SK-N-SH (cell line): ENCODE measurements at regions not wholly inside any gene's neighbourhood (a gene's known extent, or its start where the extent isn't known, plus 50 kb on each side); places are given as distances from the start of the nearest gene placed in this dataset.

ENCODE experiments used
- CTCF ChIA-PET: fragments of 300-600, 350-600 bp; formaldehyde crosslinking; extraction: SDS; loops from one replicate; lab custom pipeline; 2021; lab: Yijun Ruan, JAX
- POLR2A ChIA-PET: fragments of 350-600 bp; sonication (Branson Sonifier 250); formaldehyde crosslinking; extraction: SDS; loops from one replicate; lab custom pipeline; 2020; ENCODE audit warnings: antibody characterized with exemption, inconsistent platforms; lab: Yijun Ruan, JAX
- DNase-seq: peaks from one replicate; pipeline ENCODE4 v3.0.0; 2012
- H2AFZ ChIP-seq: fragments of 200-600 bp; sonication (generic); 2 replicates; pipeline ENCODE4 v1.8.1; 2016; ENCODE audit warnings: antibody characterized with exemption, mild to moderate bottlenecking, low read depth
- H3F3A ChIP-seq: fragments of 200-600 bp; sonication (generic); replicated peaks from 2 replicates; pipeline ENCODE3; 2016; ENCODE audit warnings: antibody characterized with exemption, mild to moderate bottlenecking; ENCODE audit not compliant: insufficient read depth
- H3K27ac ChIP-seq, 2 experiments: fragments of 200-500 bp in 1 of 2; fragments of 200-600 bp in 1 of 2; sonication (Bioruptor generic) in 1 of 2; sonication (generic), shearing (Covaris generic) in 1 of 2; 2 replicates each; pipeline versions ENCODE4 v1.5.1 to v1.6.1; 2014 to 2016; ENCODE audit warnings: low read depth in 2 of 2, inconsistent platforms in 1 of 2, low read length in 1 of 2, mild to moderate bottlenecking in 1 of 2, mixed read lengths in 1 of 2
- H3K27me3 ChIP-seq: fragments of 200-600 bp; sonication (generic), shearing (Covaris generic); 2 replicates; pipeline ENCODE4 v1.6.1; 2016; ENCODE audit warnings: mixed run types; ENCODE audit not compliant: insufficient read depth
- H3K36me3 ChIP-seq, 2 experiments: fragments of 200-500 bp in 1 of 2; fragments of 200-600 bp in 1 of 2; sonication (Bioruptor generic) in 1 of 2; sonication (generic) in 1 of 2; replicated peaks in 1 of 2; 2 replicates each; pipeline versions ENCODE3 to v1.5.1; 2014 to 2016; ENCODE audit warnings: low read length in 1 of 2, mild to moderate bottlenecking in 1 of 2; ENCODE audit not compliant: insufficient read depth in 2 of 2, control insufficient read depth in 1 of 2
- H3K4me1 ChIP-seq, 2 experiments: fragments of 200-500 bp in 1 of 2; fragments of 200-600 bp in 1 of 2; sonication (Bioruptor generic) in 1 of 2; sonication (generic), shearing (Covaris generic) in 1 of 2; 2 replicates each; pipeline versions ENCODE4 v1.5.1 to v1.6.1; 2014 to 2016; ENCODE audit warnings: low read depth in 1 of 2, low read length in 1 of 2, mixed run types in 1 of 2; ENCODE audit not compliant: insufficient read depth in 2 of 2, control insufficient read depth in 1 of 2
- H3K4me2 ChIP-seq: fragments of 200-600 bp; sonication (generic), shearing (Covaris generic); 2 replicates; pipeline ENCODE4 v1.6.1; 2017; ENCODE audit warnings: mixed run types
- H3K4me3 ChIP-seq, 2 experiments: fragments of 200-500 bp in 1 of 2; fragments of 200-600 bp in 1 of 2; sonication (Bioruptor generic) in 1 of 2; sonication (generic), shearing (Covaris generic) in 1 of 2; 2 replicates each; pipeline versions ENCODE4 v1.5.1 to v1.8.1; 2014 to 2016; ENCODE audit warnings: low read depth in 2 of 2, inconsistent platforms in 1 of 2, low read length in 1 of 2, mild to moderate bottlenecking in 1 of 2, mixed read lengths in 1 of 2, moderate library complexity in 1 of 2
- H3K79me2 ChIP-seq: fragments of 200-600 bp; sonication (generic); 2 replicates; pipeline ENCODE4 v1.8.1; 2017; ENCODE audit warnings: mild to moderate bottlenecking; ENCODE audit not compliant: insufficient read depth
- H3K9ac ChIP-seq: fragments of 200-600 bp; sonication (generic); 2 replicates; pipeline ENCODE4 v1.6.1; 2017; ENCODE audit warnings: mixed run types
- H3K9me2 ChIP-seq: fragments of 200-600 bp; sonication (generic); 2 replicates; pipeline ENCODE4 v1.6.1; 2017; ENCODE audit warnings: mixed run types
- H3K9me3 ChIP-seq: fragments of 200-600 bp; sonication (generic); 2 replicates; pipeline ENCODE4 v1.6.1; 2017; ENCODE audit warnings: mixed run types, mild to moderate bottlenecking, moderate library complexity
- H4K20me1 ChIP-seq: fragments of 200-600 bp; sonication (generic); 2 replicates; pipeline ENCODE4 v1.6.1; 2017; ENCODE audit warnings: mild to moderate bottlenecking, mixed run types; ENCODE audit not compliant: insufficient read depth
- FOXM1 ChIP-seq: IDR thresholded peaks from 2 replicates; pipeline ENCODE4 v1.4.0; 2012; ENCODE audit warnings: low read depth, mild to moderate bottlenecking
- GABPA ChIP-seq: IDR thresholded peaks from 2 replicates; pipeline ENCODE4 v1.4.0; 2012; ENCODE audit warnings: low read depth, mild to moderate bottlenecking
- JUND ChIP-seq: IDR thresholded peaks from 2 replicates; pipeline ENCODE4 v1.4.0; 2012
- MAX ChIP-seq: IDR thresholded peaks from 2 replicates; pipeline ENCODE4 v1.4.0; 2012; ENCODE audit warnings: low read depth
- MEF2A ChIP-seq: IDR thresholded peaks from 2 replicates; pipeline ENCODE4 v1.4.0; 2012; ENCODE audit warnings: low read depth, borderline replicate concordance
- MXI1 ChIP-seq: IDR thresholded peaks from 2 replicates; pipeline ENCODE4 v1.6.1; 2012; ENCODE audit warnings: mild to moderate bottlenecking, low read depth, low read length, improper control_type of control experiment
- POLR2AphosphoS5 ChIP-seq: IDR thresholded peaks from 2 replicates; pipeline ENCODE4 v1.6.1; 2012; ENCODE audit warnings: low read depth, low read length
- RAD21 ChIP-seq: IDR thresholded peaks from 2 replicates; pipeline ENCODE4 v1.6.1; 2012; ENCODE audit warnings: mild to moderate bottlenecking, low read length
- REST ChIP-seq: IDR thresholded peaks from 2 replicates; pipeline ENCODE4 v1.6.1; 2012; ENCODE audit warnings: mild to moderate bottlenecking, low read depth, low read length, moderate library complexity
- RXRA ChIP-seq: IDR thresholded peaks from 2 replicates; pipeline ENCODE4 v1.4.0; 2012; ENCODE audit warnings: low read depth, mild to moderate bottlenecking, borderline replicate concordance
- SIN3A ChIP-seq: IDR thresholded peaks from 2 replicates; pipeline ENCODE4 v1.6.1; 2012; ENCODE audit warnings: low read depth, mild to moderate bottlenecking, low read length, moderate library complexity, borderline replicate concordance
- SMC3 ChIP-seq: IDR thresholded peaks from 2 replicates; pipeline ENCODE4 v1.6.1; 2012; ENCODE audit warnings: low read depth, low read length, improper control_type of control experiment
- TAF1 ChIP-seq: IDR thresholded peaks from 2 replicates; pipeline ENCODE4 v1.6.1; 2012; ENCODE audit warnings: low read depth, mild to moderate bottlenecking, low read length, moderate library complexity, borderline replicate concordance
- TCF12 ChIP-seq: IDR thresholded peaks from 2 replicates; pipeline ENCODE4 v1.4.0; 2012
- TEAD4 ChIP-seq: IDR thresholded peaks from 2 replicates; pipeline ENCODE4 v1.4.0; 2012; ENCODE audit warnings: mild to moderate bottlenecking, borderline replicate concordance; ENCODE audit not compliant: insufficient read depth
- USF1 ChIP-seq: IDR thresholded peaks from 2 replicates; pipeline ENCODE4 v1.4.0; 2012; ENCODE audit warnings: low read depth, borderline replicate concordance
- WGBS: methylation state at CpG from one replicate; pipeline ENCODE4 v1.1.6; 2017; ENCODE audit warnings: low lambda C conversion rate; 5-methylcytosine and 5-hydroxymethylcytosine counted together
- TF ChIP-seq, protein P1 (sequence below): fragments of 150-350 bp; IDR thresholded peaks from 2 replicates; pipeline ENCODE4 v1.6.1; 2016; ENCODE audit warnings: mild to moderate bottlenecking, low read depth, low read length

- H3K36me3 ChIP-seq = no peaks in the 10 kb centered on the region
- TF ChIP-seq JUND (no peak), REST (no peak)
- TF ChIP-seq, protein P1, sequence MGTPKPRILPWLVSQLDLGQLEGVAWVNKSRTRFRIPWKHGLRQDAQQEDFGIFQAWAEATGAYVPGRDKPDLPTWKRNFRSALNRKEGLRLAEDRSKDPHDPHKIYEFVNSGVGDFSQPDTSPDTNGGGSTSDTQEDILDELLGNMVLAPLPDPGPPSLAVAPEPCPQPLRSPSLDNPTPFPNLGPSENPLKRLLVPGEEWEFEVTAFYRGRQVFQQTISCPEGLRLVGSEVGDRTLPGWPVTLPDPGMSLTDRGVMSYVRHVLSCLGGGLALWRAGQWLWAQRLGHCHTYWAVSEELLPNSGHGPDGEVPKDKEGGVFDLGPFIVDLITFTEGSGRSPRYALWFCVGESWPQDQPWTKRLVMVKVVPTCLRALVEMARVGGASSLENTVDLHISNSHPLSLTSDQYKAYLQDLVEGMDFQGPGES = no peak
- H3F3A ChIP-seq = peaks cover 26% of the 10 kb centered on the region
- 58% methylated on average over 2 of the region's 8 CpGs for WGBS
- H3K4me3 ChIP-seq = no peak overlapping the region
- no peak overlapping the region for H3K4me2 ChIP-seq
- H4K20me1 ChIP-seq = no peaks in the 10 kb centered on the region
- H3K9ac ChIP-seq = no peak overlapping the region
- H2AFZ ChIP-seq = no peak overlapping the region
- CTCF ChIA-PET = no interaction called here
- DNase-seq = no peak
- peak overlapping the region in 1 of 2 experiments; percentile 62; a peak in 2 of 4 replicates for H3K27ac ChIP-seq
- H3K27me3 ChIP-seq = no peaks in the 10 kb centered on the region
- no peaks in the 10 kb centered on the region for H3K9me2 ChIP-seq
- POLR2A ChIA-PET = no interaction called here
- H3K9me3 ChIP-seq = no peaks in the 10 kb centered on the region
- H3K4me1 ChIP-seq = peaks cover 0 to 34% of the 10 kb centered on the region in 2 experiments; a peak in 3 of 4 replicates
- no peaks in the 10 kb centered on the region for H3K79me2 ChIP-seq
Observed at GRCh38 chr20:23151008-23151703, 65.0 kb upstream of the CD93 start.

DNA sequence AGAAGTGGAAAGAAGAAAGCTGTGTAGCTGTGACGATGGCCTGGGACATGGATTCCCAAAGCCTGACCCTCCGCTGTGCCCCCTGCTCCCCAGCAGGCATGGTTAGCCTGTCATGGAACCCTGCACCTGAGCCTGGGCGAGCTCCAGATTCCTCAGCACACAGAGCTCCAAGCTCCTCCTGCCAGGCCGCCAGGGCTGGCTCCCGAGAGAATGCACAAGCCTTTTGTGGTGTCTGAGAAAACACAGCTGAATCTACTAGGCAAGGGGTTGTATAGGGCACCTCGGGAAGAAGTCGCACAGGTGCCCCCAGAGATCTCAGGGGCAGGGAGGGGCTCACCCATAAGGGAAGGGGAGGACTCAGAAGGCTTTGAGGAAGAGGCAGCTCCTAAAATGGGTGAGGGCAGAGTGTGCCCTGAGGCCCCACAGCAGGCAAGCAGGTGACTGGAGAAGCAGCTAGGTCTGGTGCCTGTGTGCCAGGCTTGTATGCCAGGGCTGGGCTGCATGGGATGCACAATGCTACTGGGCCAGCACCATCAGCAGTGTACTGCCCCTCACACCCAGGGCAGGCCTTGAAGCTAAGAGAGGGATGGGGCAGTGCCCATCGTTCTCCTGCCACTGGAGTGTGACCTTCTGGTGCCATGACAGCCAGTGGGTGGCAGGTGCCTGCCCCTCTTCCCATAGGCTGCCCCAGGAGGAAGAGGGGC, 64.3 kb upstream of the CD93 start:
- 82% methylated on average over 5 of the region's 8 CpGs for WGBS
- no peaks in the 10 kb centered on the region for H3K27me3 ChIP-seq
- H3K4me3 ChIP-seq = no peak overlapping the region
- no peaks in the 10 kb centered on the region for H3K9me3 ChIP-seq
- H4K20me1 ChIP-seq = no peaks in the 10 kb centered on the region
- DNase-seq = no peak
- TF ChIP-seq RXRA (no peak), MEF2A (no peak), USF1 (no peak), TEAD4 (no peak), SMC3 (no peak), MAX (no peak), TAF1 (no peak), TCF12 (no peak), SIN3A (no peak), POLR2AphosphoS5 (no peak), RAD21 (no peak), FOXM1 (no peak), GABPA (no peak), MXI1 (no peak)
- TF ChIP-seq, protein P1 = no peak
- no peak overlapping the region for H2AFZ ChIP-seq
- ChIA-PET CTCF (no interaction called here), POLR2A (no interaction called here)
- H3F3A ChIP-seq = peaks cover 29% of the 10 kb centered on the region
- no peaks in the 10 kb centered on the region for H3K36me3 ChIP-seq
- no peaks in the 10 kb centered on the region for H3K79me2 ChIP-seq
- no peak overlapping the region for H3K4me2 ChIP-seq
- no peak overlapping the region for H3K27ac ChIP-seq
- H3K4me1 ChIP-seq = peaks cover 0 to 37% of the 10 kb centered on the region in 2 experiments; a peak in 3 of 4 replicates
- H3K9ac ChIP-seq = no peak overlapping the region
- no peaks in the 10 kb centered on the region for H3K9me2 ChIP-seq
